Breast epithelium (tissue), 4 donors: ENCODE measurements at regions not wholly inside any gene's neighbourhood (a gene's known extent, or its start where the extent isn't known, plus 50 kb on each side); places are given as distances from the start of the nearest gene placed in this dataset.
A peak's percentile ranks its signal among the peaks of the same experiment; 100 is the strongest.
"Not testable (repeated sequence)": the region's sequence is repeated elsewhere in the genome, so short reads cannot be mapped to it uniquely, and the experiment has no call there.

Source experiments
- DNase-seq, 2 donors: peaks; one replicate each; pipeline ENCODE4 v3.0.0-alpha.2; 2019; ENCODE audit warnings: low spot score in 2 of 2
- H3K27ac ChIP-seq, 2 donors: fragments of 200-600 bp; sonication (generic) in 1 of 2; one replicate each; pipeline ENCODE4 v1.5.1; 2016 to 2019; ENCODE audit warnings: mild to moderate bottlenecking in 1 of 2
- H3K27me3 ChIP-seq, 2 donors: fragments of 200-600 bp; sonication (generic) in 1 of 2; one replicate each; pipeline versions ENCODE4 v1.5.1 to v1.6.0; 2017 to 2019; ENCODE audit warnings: control low read depth in 1 of 2, mild to moderate bottlenecking in 1 of 2
- H3K36me3 ChIP-seq: fragments of 200-600 bp; one replicate; pipeline ENCODE4 v1.5.1; 2019
- H3K4me1 ChIP-seq, 2 donors: fragments of 200-600 bp; sonication (generic); one replicate each; pipeline ENCODE4 v1.5.1; 2016 to 2019; ENCODE audit warnings: control low read depth in 1 of 2
- H3K4me3 ChIP-seq, 3 donors: fragments of 200-600 bp; sonication (generic); 1 replicate in 2 of 3; 2 replicates in 1 of 3; pipeline ENCODE4 v1.5.1; 2016 to 2019; ENCODE audit warnings: mild to moderate bottlenecking in 3 of 3, moderate library complexity in 2 of 3
- H3K9me3 ChIP-seq, 2 donors: fragments of 200-600 bp; sonication (generic) in 1 of 2; one replicate each; pipeline ENCODE4 v1.5.1; 2016 to 2019; ENCODE audit warnings: control low read depth in 1 of 2
- CTCF ChIP-seq, 3 donors: fragments of 450-650 bp; IDR thresholded peaks; one replicate each; pipeline ENCODE4 v1.5.1; 2016 to 2017; ENCODE audit warnings: antibody characterized with exemption in 3 of 3, mild to moderate bottlenecking in 3 of 3, moderate library complexity in 3 of 3
- POLR2A ChIP-seq: fragments of 450-650 bp; IDR thresholded peaks from one replicate; pipeline ENCODE4 v1.6.1; 2016; ENCODE audit warnings: antibody characterized with exemption, mild to moderate bottlenecking, moderate library complexity
- POLR2AphosphoS5 ChIP-seq, 3 donors: sonication (generic); formaldehyde crosslinking; IDR thresholded peaks; one replicate each; pipeline ENCODE4 v1.6.1; 2017; ENCODE audit warnings: antibody characterized with exemption in 3 of 3
- intact Hi-C: fragments of 100-400 bp; cut with DNase I; formaldehyde crosslinking; loops from one replicate; pipeline ENCODE4 v1.15.1; 2023; ENCODE audit warnings: low total_unique reads

- intact Hi-C loops, result loop anchor here (5.0 kb wide), 1 partner anchor 612 kb away; no protein-coding TSS in a partner anchor
- no peaks in the 10 kb centered on the region for H3K27me3 ChIP-seq
- no peak overlapping the region for H3K4me3 ChIP-seq
- H3K4me1 ChIP-seq, result peaks cover 0 to 7% of the 10 kb centered on the region in 2 donors
- DNase-seq, result no peak
- H3K27ac ChIP-seq, result no peak overlapping the region
- no peak for TF ChIP-seq CTCF (IDR thresholded peaks at IDR 0.05)
- TF ChIP-seq POLR2A, result no peak
- no peak for TF ChIP-seq POLR2AphosphoS5 (IDR thresholded peaks at IDR 0.05)
- H3K9me3 ChIP-seq, result no peaks in the 10 kb centered on the region
- H3K36me3 ChIP-seq, result no peaks in the 10 kb centered on the region
These were observed 65.6 kb upstream of the EDEM3 start for GRCh38 chr1:184820218-184820750.

- H3K36me3 ChIP-seq, result no peaks in the 10 kb centered on the region
- H3K27ac ChIP-seq, result no peak overlapping the region
These were observed 64.0 kb upstream of the EDEM3 start for GRCh38 chr1:184818646-184819045.

GRCh38 chr1:184817003-184817402, 62.3 kb upstream of the EDEM3 start:
- H3K9me3 ChIP-seq, H3K4me3 ChIP-seq, DNase-seq, H3K27ac ChIP-seq, H3K27me3 ChIP-seq, intact Hi-C loops, H3K4me1 ChIP-seq, H3K36me3 ChIP-seq: not testable (repeated sequence)

More at GRCh38 chr1:184818646-184819045, 64.0 kb upstream of the EDEM3 start:
- TF ChIP-seq CTCF (IDR thresholded peaks at IDR 0.05), result no peak
- TF ChIP-seq POLR2A, result no peak
- no peak for TF ChIP-seq POLR2AphosphoS5 (IDR thresholded peaks at IDR 0.05)
- intact Hi-C loops, result no loop called here
- H3K4me1 ChIP-seq, result no peaks in the 10 kb centered on the region
- H3K9me3 ChIP-seq, result no peaks in the 10 kb centered on the region
- DNase-seq, result no peak
- H3K27me3 ChIP-seq, result no peaks in the 10 kb centered on the region
- no peak overlapping the region for H3K4me3 ChIP-seq

GRCh38 chr1:184813528-184814089, 59.0 kb upstream of the EDEM3 start:
- intact Hi-C loops, result no loop called here
- no peaks in the 10 kb centered on the region for H3K9me3 ChIP-seq
- H3K36me3 ChIP-seq, result no peaks in the 10 kb centered on the region
- no peak overlapping the region for H3K4me3 ChIP-seq
- TF ChIP-seq POLR2AphosphoS5 (IDR thresholded peaks at IDR 0.05) (no peak), CTCF (IDR thresholded peaks at IDR 0.05) (no peak), POLR2A (no peak)
- H3K27me3 ChIP-seq, result no peaks in the 10 kb centered on the region
- DNase-seq, result no peak
- no peak overlapping the region for H3K27ac ChIP-seq
- H3K4me1 ChIP-seq, result no peaks in the 10 kb centered on the region

- Histone ChIP-seq H3K4me3 (no peak overlapping the region), H3K4me1 (no peaks in the 10 kb centered on the region), H3K36me3 (no peaks in the 10 kb centered on the region), H3K27me3 (no peaks in the 10 kb centered on the region), H3K27ac (peak overlapping the region in 1 of 2 donors; percentile 16), H3K9me3 (no peaks in the 10 kb centered on the region)
- intact Hi-C loops, result no loop called here
- TF ChIP-seq CTCF (IDR thresholded peaks at IDR 0.05) (no peak), POLR2A (no peak), POLR2AphosphoS5 (IDR thresholded peaks at IDR 0.05) (no peak)
- DNase-seq, result no peak
These were observed 56.9 kb upstream of the EDEM3 start for GRCh38 chr1:184811439-184812111.
